ENCODE measurements at regions not wholly inside any gene's neighbourhood (a gene's known extent, or its start where the extent isn't known, plus 50 kb on each side); places are given as distances from the start of the nearest gene placed in this dataset.

- H3K9me3 ChIP-seq (ENCODE audit: control insufficient read depth, insufficient read depth, low read length): no peaks in the 10 kb centered on the region
- H4K20me1 ChIP-seq (ENCODE audit: control insufficient read depth, insufficient read depth, low read depth, low read length): no peaks in the 10 kb centered on the region
- H3K27ac ChIP-seq (ENCODE audit: low read depth, low read length): no peak overlapping the region
- no peaks in the 10 kb centered on the region for H3K4me1 ChIP-seq (ENCODE audit: control insufficient read depth, low read length)
- H3K36me3 ChIP-seq (ENCODE audit: control insufficient read depth, low read length): no peaks in the 10 kb centered on the region
- H3K4me2 ChIP-seq (ENCODE audit: low read length): no peak overlapping the region
- no peaks in the 10 kb centered on the region for H3K79me2 ChIP-seq (ENCODE audit: control insufficient read depth, low read length)
- no peaks in the 10 kb centered on the region for H3F3A ChIP-seq (ENCODE audit: control insufficient read depth, insufficient read depth)
- TF ChIP-seq EZH2phosphoT487 (IDR thresholded peaks at IDR 0.05; ENCODE audit: borderline replicate concordance, low read length) (no peak), CTCF (IDR thresholded peaks at IDR 0.05; ENCODE audit: low read depth, low read length, poor library complexity, severe bottlenecking) (no peak)
- H3K9me2 ChIP-seq (replicated peaks; ENCODE audit: control insufficient read depth, low read length): no peaks in the 10 kb centered on the region; the same call in 1 of the 2 replicates
- no peak overlapping the region for H3K4me3 ChIP-seq (ENCODE audit: low read length)
- H3K27me3 ChIP-seq (ENCODE audit: control insufficient read depth, low read length): no peaks in the 10 kb centered on the region
Measured at GRCh38 chr9:28155671-28156070, 582.4 kb upstream of the C9orf72 start.

GRCh38 chr9:28158451-28158850 is 585.2 kb upstream of the C9orf72 start:
- H3K4me2 ChIP-seq (ENCODE audit: low read length): no peak overlapping the region
- no peaks in the 10 kb centered on the region for H3K4me1 ChIP-seq (ENCODE audit: control insufficient read depth, low read length)
- no peaks in the 10 kb centered on the region for H3K9me3 ChIP-seq (ENCODE audit: control insufficient read depth, insufficient read depth, low read length)
- no peak for TF ChIP-seq CTCF (IDR thresholded peaks at IDR 0.05; ENCODE audit: low read depth, low read length, poor library complexity, severe bottlenecking)
- no peak for TF ChIP-seq EZH2phosphoT487 (IDR thresholded peaks at IDR 0.05; ENCODE audit: borderline replicate concordance, low read length)
- H3K36me3 ChIP-seq (ENCODE audit: control insufficient read depth, low read length): no peaks in the 10 kb centered on the region
- no peak overlapping the region for H3K27ac ChIP-seq (ENCODE audit: low read depth, low read length)
- no peaks in the 10 kb centered on the region for H3K79me2 ChIP-seq (ENCODE audit: control insufficient read depth, low read length)
- H3F3A ChIP-seq (ENCODE audit: control insufficient read depth, insufficient read depth): no peaks in the 10 kb centered on the region
- no peaks in the 10 kb centered on the region; the same call in 1 of the 2 replicates for H3K9me2 ChIP-seq (replicated peaks; ENCODE audit: control insufficient read depth, low read length)
- no peaks in the 10 kb centered on the region for H4K20me1 ChIP-seq (ENCODE audit: control insufficient read depth, insufficient read depth, low read depth, low read length)
- H3K27me3 ChIP-seq (ENCODE audit: control insufficient read depth, low read length): no peaks in the 10 kb centered on the region
- H3K4me3 ChIP-seq (ENCODE audit: low read length): no peak overlapping the region

GRCh38 chr9:28163619-28164018 is 590.3 kb upstream of the C9orf72 start:
- H4K20me1 ChIP-seq (ENCODE audit: control insufficient read depth, insufficient read depth, low read depth, low read length): no peaks in the 10 kb centered on the region
- H3F3A ChIP-seq (ENCODE audit: control insufficient read depth, insufficient read depth): no peaks in the 10 kb centered on the region
- H3K27me3 ChIP-seq (ENCODE audit: control insufficient read depth, low read length): no peaks in the 10 kb centered on the region
- H3K9me2 ChIP-seq (replicated peaks; ENCODE audit: control insufficient read depth, low read length): no peaks in the 10 kb centered on the region; the same call in 1 of the 2 replicates
- no peaks in the 10 kb centered on the region for H3K4me1 ChIP-seq (ENCODE audit: control insufficient read depth, low read length)
- no peak for TF ChIP-seq CTCF (IDR thresholded peaks at IDR 0.05; ENCODE audit: low read depth, low read length, poor library complexity, severe bottlenecking)
- no peak for TF ChIP-seq EZH2phosphoT487 (IDR thresholded peaks at IDR 0.05; ENCODE audit: borderline replicate concordance, low read length)
- H3K79me2 ChIP-seq (ENCODE audit: control insufficient read depth, low read length): no peaks in the 10 kb centered on the region
- H3K4me3 ChIP-seq (ENCODE audit: low read length): no peak overlapping the region
- H3K27ac ChIP-seq (ENCODE audit: low read depth, low read length): no peak overlapping the region
- H3K9me3 ChIP-seq (ENCODE audit: control insufficient read depth, insufficient read depth, low read length): no peaks in the 10 kb centered on the region
- no peaks in the 10 kb centered on the region for H3K36me3 ChIP-seq (ENCODE audit: control insufficient read depth, low read length)
- H3K4me2 ChIP-seq (ENCODE audit: low read length): no peak overlapping the region

Measured in DOHH2 (cell line).